Uterus (tissue), 3 donors: ENCODE measurements at regions not wholly inside any gene's neighbourhood (a gene's known extent, or its start where the extent isn't known, plus 50 kb on each side); places are given as distances from the start of the nearest gene placed in this dataset.

ENCODE experiments used
- DNase-seq, 2 donors: peaks; one replicate each; pipeline ENCODE4 v3.0.0-alpha.2; 2019 to 2020
- H3K27ac ChIP-seq, 2 donors: fragments of 200-600 bp; sonication (generic); 1 replicate in 1 of 2; 2 replicates in 1 of 2; pipeline ENCODE4 v1.5.1; 2016 to 2018
- H3K27me3 ChIP-seq, 2 donors: fragments of 200-600 bp; sonication (generic); one replicate each; pipeline ENCODE4 v1.5.1; 2018 to 2019; ENCODE audit warnings: control low read depth in 1 of 2
- H3K36me3 ChIP-seq, 2 donors: fragments of 200-600 bp; sonication (generic); one replicate each; pipeline ENCODE4 v1.5.1; 2019; ENCODE audit warnings: control low read depth in 1 of 2
- H3K4me1 ChIP-seq, 2 donors: fragments of 200-600 bp; sonication (generic); one replicate each; pipeline ENCODE4 v1.5.1; 2018 to 2019; ENCODE audit warnings: control low read depth in 1 of 2
- H3K4me3 ChIP-seq, 2 donors: fragments of 200-600 bp; sonication (generic); 1 replicate in 1 of 2; 2 replicates in 1 of 2; pipeline ENCODE4 v1.5.1; 2018 to 2019; ENCODE audit warnings: mild to moderate bottlenecking in 1 of 2
- H3K9me3 ChIP-seq, 2 donors: fragments of 200-600 bp; sonication (generic); one replicate each; pipeline ENCODE4 v1.5.1; 2019; ENCODE audit warnings: control low read depth in 1 of 2
- CTCF ChIP-seq, 4 experiments: fragments of 200-600 bp in 2 of 4; fragments of 450-650 bp in 2 of 4; sonication (generic) in 2 of 4; IDR thresholded peaks; one replicate each; pipeline ENCODE4 v1.5.1; 2016 to 2019; ENCODE audit warnings: antibody characterized with exemption in 4 of 4, mild to moderate bottlenecking in 2 of 4, moderate library complexity in 1 of 4
- POLR2A ChIP-seq, 2 donors: fragments of 450-650 bp; IDR thresholded peaks; one replicate each; pipeline ENCODE4 v1.6.1; 2016; ENCODE audit warnings: antibody characterized with exemption in 2 of 2, mild to moderate bottlenecking in 1 of 2, moderate library complexity in 1 of 2
- intact Hi-C: fragments of 100-400 bp; cut with DNase I; formaldehyde crosslinking; loops from one replicate; pipeline ENCODE4 v1.15.1; 2023; ENCODE audit warnings: low total_unique reads
- donor health status: DM: yes; HTN: yes; CAD: no.

GRCh38 chr6:140644017-140644416 lies 1269.6 kb upstream of the CITED2 start:
- no peak for TF ChIP-seq CTCF (IDR thresholded peaks at IDR 0.05)
- no peak for TF ChIP-seq POLR2A (IDR thresholded peaks at IDR 0.05)
- intact Hi-C loops = no loop called here
- DNase-seq = no peak

GRCh38 chr6:140641412-140641811 lies 1267.0 kb upstream of the CITED2 start:
- Histone ChIP-seq H3K9me3 (no peaks in the 10 kb centered on the region), H3K4me1 (no peaks in the 10 kb centered on the region), H3K27me3 (no peaks in the 10 kb centered on the region), H3K27ac (no peak overlapping the region), H3K36me3 (peaks cover 0 to 3% of the 10 kb centered on the region in 2 donors), H3K4me3 (no peak overlapping the region)
- no peak for DNase-seq
- TF ChIP-seq CTCF (IDR thresholded peaks at IDR 0.05) (no peak), POLR2A (IDR thresholded peaks at IDR 0.05) (no peak)
- intact Hi-C loops = no loop called here

More at GRCh38 chr6:140644017-140644416, 1269.6 kb upstream of the CITED2 start:
- no peak overlapping the region for H3K27ac ChIP-seq
- H3K27me3 ChIP-seq = no peaks in the 10 kb centered on the region
- no peaks in the 10 kb centered on the region for H3K36me3 ChIP-seq
- H3K4me1 ChIP-seq = no peaks in the 10 kb centered on the region
- no peak overlapping the region for H3K4me3 ChIP-seq
- no peaks in the 10 kb centered on the region for H3K9me3 ChIP-seq

GRCh38 chr6:140636908-140637402 lies 1262.5 kb upstream of the CITED2 start:
- Histone ChIP-seq H3K9me3 (no peaks in the 10 kb centered on the region), H3K4me1 (no peaks in the 10 kb centered on the region), H3K27ac (no peak overlapping the region), H3K36me3 (peaks cover 0 to 3% of the 10 kb centered on the region in 2 donors), H3K27me3 (no peaks in the 10 kb centered on the region), H3K4me3 (no peak overlapping the region)
- TF ChIP-seq POLR2A (IDR thresholded peaks at IDR 0.05) (no peak), CTCF (IDR thresholded peaks at IDR 0.05) (no peak)
- intact Hi-C loops = no loop called here
- no peak for DNase-seq

- H3K4me3 ChIP-seq = no peak overlapping the region
- peaks cover 0 to 3% of the 10 kb centered on the region in 2 donors for H3K36me3 ChIP-seq
- H3K9me3 ChIP-seq = no peaks in the 10 kb centered on the region
- no peak for DNase-seq
- H3K4me1 ChIP-seq = no peaks in the 10 kb centered on the region
- no peaks in the 10 kb centered on the region for H3K27me3 ChIP-seq
- intact Hi-C loops = no loop called here
- no peak overlapping the region for H3K27ac ChIP-seq
- TF ChIP-seq CTCF (IDR thresholded peaks at IDR 0.05) (no peak), POLR2A (IDR thresholded peaks at IDR 0.05) (no peak)
These were observed 1261.9 kb upstream of the CITED2 start for GRCh38 chr6:140636271-140636907.

GRCh38 chr6:140627002-140627401 lies 1252.6 kb upstream of the CITED2 start:
- Histone ChIP-seq H3K9me3 (no peaks in the 10 kb centered on the region), H3K27me3 (no peaks in the 10 kb centered on the region), H3K27ac (no peak overlapping the region), H3K4me1 (no peaks in the 10 kb centered on the region), H3K4me3 (no peak overlapping the region), H3K36me3 (no peaks in the 10 kb centered on the region)
- DNase-seq = no peak
- no peak for TF ChIP-seq CTCF (IDR thresholded peaks at IDR 0.05)
- no peak for TF ChIP-seq POLR2A (IDR thresholded peaks at IDR 0.05)
- intact Hi-C loops = no loop called here
